Keratinocyte (primary cell): ENCODE measurements at regions not wholly inside any gene's neighbourhood (a gene's known extent, or its start where the extent isn't known, plus 50 kb on each side); places are given as distances from the start of the nearest gene placed in this dataset.

Experiments
- DNase-seq: peaks from one replicate; pipeline ENCODE4 v3.0.0-alpha.2; 2011; ENCODE audit warnings: low read depth, missing footprints, low spot score
- FAIRE-seq: peaks from 2 replicates; lab custom pipeline; 2011; peaks lifted over from hg19 to GRCh38; lab: Jason Lieb, UNC
- H2AFZ ChIP-seq: 2 replicates; pipeline ENCODE4 v1.6.0; 2012; ENCODE audit warnings: low read length, control low read depth, inconsistent platforms; ENCODE audit not compliant: control insufficient read depth
- H3K27ac ChIP-seq: 2 replicates; pipeline ENCODE4 v1.5.1; 2011; ENCODE audit warnings: low read length; ENCODE audit not compliant: control insufficient read depth, insufficient read depth
- H3K27me3 ChIP-seq: 3 replicates; pipeline ENCODE4 v1.6.0; 2011; ENCODE audit warnings: low read length; ENCODE audit not compliant: control insufficient read depth, insufficient read depth; ENCODE audit errors: extremely low read depth
- H3K36me3 ChIP-seq, 2 experiments: 2 replicates in 1 of 2; 3 replicates in 1 of 2; pipeline ENCODE4 v1.5.1; 2011; ENCODE audit warnings: low read length in 2 of 2, mild to moderate bottlenecking in 1 of 2; ENCODE audit not compliant: control insufficient read depth in 2 of 2, insufficient read depth in 2 of 2; ENCODE audit errors: extremely low read depth in 1 of 2
- H3K4me1 ChIP-seq: 3 replicates; pipeline ENCODE4 v1.5.1; 2011; ENCODE audit warnings: low read length; ENCODE audit not compliant: control insufficient read depth, insufficient read depth; ENCODE audit errors: extremely low read depth
- H3K4me2 ChIP-seq: 3 replicates; pipeline ENCODE4 v1.6.0; 2011; ENCODE audit warnings: low read depth, low read length; ENCODE audit not compliant: control insufficient read depth, insufficient read depth; ENCODE audit errors: extremely low read depth
- H3K4me3 ChIP-seq, 3 experiments: fragments of 200-600 bp in 1 of 3; sonication (generic) in 1 of 3; 2 replicates in 2 of 3; 3 replicates in 1 of 3; pipeline ENCODE4 v1.5.1; 2011 to 2016; ENCODE audit warnings: low read length in 3 of 3, mild to moderate bottlenecking in 3 of 3, control low read depth in 2 of 3, inconsistent platforms in 1 of 3, low read depth in 1 of 3, mixed read lengths in 1 of 3, mixed run types in 1 of 3, moderate library complexity in 1 of 3; ENCODE audit not compliant: control insufficient read depth in 2 of 3, insufficient read depth in 2 of 3; ENCODE audit errors: extremely low read depth in 1 of 3
- H3K79me2 ChIP-seq: 2 replicates; pipeline ENCODE4 v1.6.0; 2012; ENCODE audit warnings: low read length; ENCODE audit not compliant: control insufficient read depth, insufficient read depth
- H3K9ac ChIP-seq: 3 replicates; pipeline ENCODE4 v1.6.0; 2011; ENCODE audit warnings: low read length; ENCODE audit not compliant: control insufficient read depth, insufficient read depth; ENCODE audit errors: extremely low read depth
- H3K9me1 ChIP-seq: 3 replicates; pipeline ENCODE4 v1.6.0; 2011; ENCODE audit warnings: low read length; ENCODE audit not compliant: control insufficient read depth, insufficient read depth; ENCODE audit errors: extremely low read depth
- H3K9me3 ChIP-seq: 2 replicates; pipeline ENCODE4 v1.5.1; 2012; ENCODE audit warnings: low read depth, low read length; ENCODE audit not compliant: control insufficient read depth
- H4K20me1 ChIP-seq: 3 replicates; pipeline ENCODE4 v1.6.0; 2011; ENCODE audit warnings: low read length; ENCODE audit not compliant: control insufficient read depth, insufficient read depth; ENCODE audit errors: extremely low read depth
- CTCF ChIP-seq, 3 experiments: IDR thresholded peaks in 1 of 3; conservative IDR thresholded peaks in 1 of 3; optimal IDR thresholded peaks in 1 of 3; 2 replicates in 2 of 3; 3 replicates in 1 of 3; pipeline versions ENCODE3 to v1.5.1; 2011; ENCODE audit warnings: low read length in 3 of 3, mild to moderate bottlenecking in 3 of 3, moderate library complexity in 2 of 3, control low read depth in 1 of 3, inconsistent platforms in 1 of 3; ENCODE audit not compliant: insufficient read depth in 2 of 3; ENCODE audit errors: extremely low read depth in 1 of 3
- EZH2 ChIP-seq: IDR thresholded peaks from one replicate; pipeline ENCODE4 v1.6.1; 2012; ENCODE audit warnings: inconsistent platforms, mild to moderate bottlenecking, low read length, moderate library complexity
- dilution Hi-C: fragments of 300-500 bp; cut with MboI; formaldehyde crosslinking; loops from one replicate; pipeline ENCODE4 v1.7.0; 2020; ENCODE audit warnings: low sequenced_read_pairs; ENCODE audit not compliant: extremely low pct_ligation_motif_present

- H3K9me3 ChIP-seq, result no peaks in the 10 kb centered on the region
- H3K4me3 ChIP-seq, result no peak overlapping the region
- no peak overlapping the region for H3K27ac ChIP-seq
- FAIRE-seq, result no peak
- DNase-seq, result no peak
- no peaks in the 10 kb centered on the region for H3K9me1 ChIP-seq
- H4K20me1 ChIP-seq, result no peaks in the 10 kb centered on the region
- dilution Hi-C loops, result no loop called here
- H3K36me3 ChIP-seq, result no peaks in the 10 kb centered on the region
- no peaks in the 10 kb centered on the region for H3K79me2 ChIP-seq
- TF ChIP-seq CTCF (optimal IDR thresholded peaks at IDR 0.05 in 1 of 3, IDR thresholded peaks at IDR 0.05 in 1 of 3, conservative IDR thresholded peaks at IDR 0.05 in 1 of 3; ENCODE audit: extremely low read depth in 1 of 3, insufficient read depth in 2 of 3, low read length in 3 of 3), result no peak
- no peak for TF ChIP-seq EZH2
- no peak overlapping the region for H2AFZ ChIP-seq
- no peak overlapping the region for H3K4me2 ChIP-seq
- peaks cover 12% of the 10 kb centered on the region for H3K4me1 ChIP-seq
- no peaks in the 10 kb centered on the region for H3K27me3 ChIP-seq
- no peak overlapping the region for H3K9ac ChIP-seq
These were observed 83.7 kb upstream of the FAM9C start for GRCh38 chrX:13128104-13128503.

GRCh38 chrX:13126775-13127174 is 82.4 kb upstream of the FAM9C start:
- H2AFZ ChIP-seq, result no peak overlapping the region
- DNase-seq (no peak), FAIRE-seq (no peak)
- no peaks in the 10 kb centered on the region for H3K9me3 ChIP-seq
- H4K20me1 ChIP-seq, result no peaks in the 10 kb centered on the region
- no peak overlapping the region for H3K27ac ChIP-seq
- no peaks in the 10 kb centered on the region for H3K79me2 ChIP-seq
- H3K36me3 ChIP-seq, result no peaks in the 10 kb centered on the region
- dilution Hi-C loops, result no loop called here
- H3K9ac ChIP-seq, result no peak overlapping the region
- no peak overlapping the region for H3K4me2 ChIP-seq
- H3K4me1 ChIP-seq, result peaks cover 11% of the 10 kb centered on the region
- TF ChIP-seq EZH2 (no peak), CTCF (optimal IDR thresholded peaks at IDR 0.05 in 1 of 3, IDR thresholded peaks at IDR 0.05 in 1 of 3, conservative IDR thresholded peaks at IDR 0.05 in 1 of 3; ENCODE audit: extremely low read depth in 1 of 3, insufficient read depth in 2 of 3, low read length in 3 of 3) (no peak)
- no peak overlapping the region for H3K4me3 ChIP-seq
- no peaks in the 10 kb centered on the region for H3K27me3 ChIP-seq
- H3K9me1 ChIP-seq, result no peaks in the 10 kb centered on the region
